ENCODE measurements at regions not wholly inside any gene's neighbourhood (a gene's known extent, or its start where the extent isn't known, plus 50 kb on each side); places are given as distances from the start of the nearest gene placed in this dataset.
"Not testable (repeated sequence)": the region's sequence is repeated elsewhere in the genome, so short reads cannot be mapped to it uniquely, and the experiment has no call there.

DNA sequence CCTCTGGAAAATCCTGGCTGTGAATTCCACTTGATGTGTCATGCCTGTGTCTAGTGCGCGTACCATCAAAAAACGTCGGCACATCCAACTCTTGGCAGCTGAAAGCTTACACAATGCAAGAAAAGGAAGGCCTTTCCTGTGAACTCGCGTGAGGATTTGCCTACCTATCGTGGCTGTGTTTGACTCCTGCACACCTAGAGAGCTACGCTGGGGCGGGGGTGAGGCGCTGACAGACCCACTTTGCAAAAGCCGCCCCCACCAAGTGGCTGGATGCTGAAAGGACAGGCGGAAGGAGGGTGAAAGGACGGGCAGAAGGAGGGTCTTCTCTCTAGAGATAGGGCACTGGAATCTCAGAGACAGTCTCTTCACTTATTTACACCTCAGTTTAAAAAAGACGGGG is 270.1 kb downstream of the EIPR1 start:
- H3K4me1 Mint-ChIP-seq (ENCODE audit: low read depth, unreplicated experiment): peaks cover 41% of the 10 kb centered on the region
- TF ChIP-seq, protein P1, sequence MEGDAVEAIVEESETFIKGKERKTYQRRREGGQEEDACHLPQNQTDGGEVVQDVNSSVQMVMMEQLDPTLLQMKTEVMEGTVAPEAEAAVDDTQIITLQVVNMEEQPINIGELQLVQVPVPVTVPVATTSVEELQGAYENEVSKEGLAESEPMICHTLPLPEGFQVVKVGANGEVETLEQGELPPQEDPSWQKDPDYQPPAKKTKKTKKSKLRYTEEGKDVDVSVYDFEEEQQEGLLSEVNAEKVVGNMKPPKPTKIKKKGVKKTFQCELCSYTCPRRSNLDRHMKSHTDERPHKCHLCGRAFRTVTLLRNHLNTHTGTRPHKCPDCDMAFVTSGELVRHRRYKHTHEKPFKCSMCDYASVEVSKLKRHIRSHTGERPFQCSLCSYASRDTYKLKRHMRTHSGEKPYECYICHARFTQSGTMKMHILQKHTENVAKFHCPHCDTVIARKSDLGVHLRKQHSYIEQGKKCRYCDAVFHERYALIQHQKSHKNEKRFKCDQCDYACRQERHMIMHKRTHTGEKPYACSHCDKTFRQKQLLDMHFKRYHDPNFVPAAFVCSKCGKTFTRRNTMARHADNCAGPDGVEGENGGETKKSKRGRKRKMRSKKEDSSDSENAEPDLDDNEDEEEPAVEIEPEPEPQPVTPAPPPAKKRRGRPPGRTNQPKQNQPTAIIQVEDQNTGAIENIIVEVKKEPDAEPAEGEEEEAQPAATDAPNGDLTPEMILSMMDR (IDR thresholded peaks at IDR 0.05; ENCODE audit: partially characterized antibody, unreplicated experiment): no peak
- H3K27me3 Mint-ChIP-seq (ENCODE audit: unreplicated experiment): peaks cover 18% of the 10 kb centered on the region
- H3K9me3 Mint-ChIP-seq (ENCODE audit: unreplicated experiment): peaks cover 4% of the 10 kb centered on the region
- H3K36me3 Mint-ChIP-seq (ENCODE audit: unreplicated experiment): no peaks in the 10 kb centered on the region
- DNase-seq: no peak
- peak overlapping the region; percentile 69 for H3K27ac Mint-ChIP-seq (ENCODE audit: unreplicated experiment)
- H3K4me3 Mint-ChIP-seq (ENCODE audit: unreplicated experiment): no peak overlapping the region

GRCh38 chr2:3105814-3106569 is 271.6 kb downstream of the EIPR1 start:
- no peak for DNase-seq
- Mint-ChIP-seq H3K36me3 (ENCODE audit: unreplicated experiment) (peaks cover 5% of the 10 kb centered on the region), H3K27me3 (ENCODE audit: unreplicated experiment) (peaks cover 22% of the 10 kb centered on the region), H3K9me3 (ENCODE audit: unreplicated experiment) (peaks cover 12% of the 10 kb centered on the region), H3K4me1 (ENCODE audit: low read depth, unreplicated experiment) (peaks cover 50% of the 10 kb centered on the region), H3K27ac (ENCODE audit: unreplicated experiment) (peak overlapping the region; percentile 95), H3K4me3 (ENCODE audit: unreplicated experiment) (no peak overlapping the region)
- TF ChIP-seq, protein P1 (IDR thresholded peaks at IDR 0.05; ENCODE audit: partially characterized antibody, unreplicated experiment): no peak

- H3K4me1 Mint-ChIP-seq (ENCODE audit: low read depth, unreplicated experiment): peaks cover 57% of the 10 kb centered on the region
- H3K9me3 Mint-ChIP-seq (ENCODE audit: unreplicated experiment): peaks cover 14% of the 10 kb centered on the region
- peak overlapping the region; percentile 95 for H3K27ac Mint-ChIP-seq (ENCODE audit: unreplicated experiment)
- H3K27me3 Mint-ChIP-seq (ENCODE audit: unreplicated experiment): peaks cover 24% of the 10 kb centered on the region
- not testable (repeated sequence) for DNase-seq; H3K36me3 Mint-ChIP-seq (ENCODE audit: unreplicated experiment)
- peak overlapping the region; percentile 70 for H3K4me3 Mint-ChIP-seq (ENCODE audit: unreplicated experiment)
These were observed 272.4 kb downstream of the EIPR1 start for GRCh38 chr2:3104958-3105813.

DNA sequence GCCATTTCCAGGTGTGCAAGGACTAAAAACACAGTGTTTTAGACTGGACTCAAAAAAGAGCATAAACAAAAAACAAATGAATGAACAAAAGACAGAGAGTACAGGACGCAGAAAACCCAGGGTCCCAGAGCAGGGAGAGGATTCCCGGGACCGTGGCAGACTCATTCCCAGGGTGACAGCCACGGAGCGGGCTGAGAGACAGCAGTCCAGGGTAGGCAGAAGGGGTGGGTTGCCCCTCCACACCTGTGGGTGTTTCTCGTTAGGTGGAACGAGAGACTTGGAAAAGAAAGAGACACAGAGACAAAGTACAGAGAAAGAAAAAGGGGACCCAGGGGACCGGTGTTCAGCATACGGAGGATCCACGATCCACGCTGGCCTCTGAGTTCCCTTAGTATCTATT is 273.4 kb downstream of the EIPR1 start:
- Mint-ChIP-seq H3K9me3 (ENCODE audit: unreplicated experiment) (peaks cover 17% of the 10 kb centered on the region), H3K27me3 (ENCODE audit: unreplicated experiment) (peaks cover 24% of the 10 kb centered on the region), H3K4me1 (ENCODE audit: low read depth, unreplicated experiment) (peaks cover 60% of the 10 kb centered on the region), H3K4me3 (ENCODE audit: unreplicated experiment) (peak overlapping the region; percentile 21), H3K27ac (ENCODE audit: unreplicated experiment) (peak overlapping the region; percentile 95), H3K36me3 (ENCODE audit: unreplicated experiment) (peaks cover 9% of the 10 kb centered on the region)
- DNase-seq: no peak
- TF ChIP-seq, protein P1 (IDR thresholded peaks at IDR 0.05; ENCODE audit: partially characterized antibody, unreplicated experiment): no peak

DNA sequence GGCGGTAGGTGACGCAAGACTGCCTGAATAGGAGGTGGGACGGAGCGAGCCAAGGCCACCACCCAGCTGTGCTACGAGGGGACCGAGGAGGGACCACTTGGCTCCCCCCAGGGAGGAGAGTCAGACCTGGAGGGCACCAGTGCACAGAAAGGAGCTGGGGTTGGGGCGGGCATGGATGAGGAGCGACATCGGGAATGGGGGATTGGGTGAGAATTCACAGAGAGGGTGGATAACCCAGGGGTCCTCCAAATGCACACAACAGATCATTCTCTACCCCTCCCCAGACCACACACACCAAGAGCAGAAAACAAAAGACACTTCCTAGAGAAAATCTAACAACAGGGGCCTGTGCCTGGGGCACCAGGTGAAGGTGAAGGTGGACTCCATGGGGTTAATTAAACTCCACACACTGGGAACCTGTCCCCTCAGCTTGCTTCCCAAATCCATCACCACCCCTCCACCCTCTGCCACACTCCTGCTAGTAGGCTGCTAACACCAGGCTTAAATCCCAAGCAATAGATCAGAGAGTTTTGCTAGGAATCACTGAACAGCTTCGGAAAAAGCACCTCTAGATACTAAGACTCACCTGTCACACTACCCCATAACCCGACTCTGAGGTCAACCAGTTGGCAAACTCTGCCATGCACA is 274.6 kb downstream of the EIPR1 start:
- H3K4me3 Mint-ChIP-seq (ENCODE audit: unreplicated experiment): no peak overlapping the region
- TF ChIP-seq, protein P1 (IDR thresholded peaks at IDR 0.05; ENCODE audit: partially characterized antibody, unreplicated experiment): no peak
- DNase-seq: no peak
- H3K36me3 Mint-ChIP-seq (ENCODE audit: unreplicated experiment): peaks cover 9% of the 10 kb centered on the region
- H3K27ac Mint-ChIP-seq (ENCODE audit: unreplicated experiment): peak overlapping the region; percentile 95
- H3K27me3 Mint-ChIP-seq (ENCODE audit: unreplicated experiment): peaks cover 24% of the 10 kb centered on the region
- H3K9me3 Mint-ChIP-seq (ENCODE audit: unreplicated experiment): peaks cover 17% of the 10 kb centered on the region
- peaks cover 60% of the 10 kb centered on the region for H3K4me1 Mint-ChIP-seq (ENCODE audit: low read depth, unreplicated experiment)

Data from glutamatergic neuron (in vitro differentiated cells).